Thymus (tissue), 11 donors: ENCODE measurements at regions not wholly inside any gene's neighbourhood (a gene's known extent, or its start where the extent isn't known, plus 50 kb on each side); places are given as distances from the start of the nearest gene placed in this dataset.
"Not testable (repeated sequence)": the region's sequence is repeated elsewhere in the genome, so short reads cannot be mapped to it uniquely, and the experiment has no call there.

Experiments
- DNase-seq, 9 donors: peaks; one replicate each; pipeline ENCODE4 v3.0.0-alpha.2; 2013; ENCODE audit warnings: low spot score in 9 of 9, low read depth in 6 of 9, missing footprints in 1 of 9
- H3K27ac ChIP-seq, 2 donors: one replicate each; pipeline ENCODE4 v1.5.1; 2013; ENCODE audit warnings: control low read depth in 1 of 2, low read depth in 1 of 2, low read length in 1 of 2, mild to moderate bottlenecking in 1 of 2, moderate library complexity in 1 of 2
- H3K27me3 ChIP-seq, 2 donors: one replicate each; pipeline ENCODE4 v1.5.1; 2013; ENCODE audit warnings: low read length in 1 of 2; ENCODE audit not compliant: control insufficient read depth in 2 of 2, insufficient read depth in 1 of 2
- H3K36me3 ChIP-seq, 2 donors: one replicate each; pipeline ENCODE4 v1.5.1; 2013; ENCODE audit warnings: low read length in 1 of 2, mild to moderate bottlenecking in 1 of 2, moderate library complexity in 1 of 2; ENCODE audit not compliant: control insufficient read depth in 2 of 2, insufficient read depth in 2 of 2
- H3K4me1 ChIP-seq, 2 donors: one replicate each; pipeline ENCODE4 v1.5.1; 2013; ENCODE audit warnings: low read length in 2 of 2; ENCODE audit not compliant: control insufficient read depth in 2 of 2, insufficient read depth in 2 of 2
- H3K4me3 ChIP-seq, 2 donors: one replicate each; pipeline ENCODE4 v1.5.1; 2013; ENCODE audit warnings: low read length in 2 of 2, control low read depth in 1 of 2, mild to moderate bottlenecking in 1 of 2
- H3K9me3 ChIP-seq, 2 donors: one replicate each; pipeline ENCODE4 v1.5.1; 2013; ENCODE audit warnings: low read length in 1 of 2, mild to moderate bottlenecking in 1 of 2; ENCODE audit not compliant: control insufficient read depth in 2 of 2, insufficient read depth in 1 of 2
- WGBS: extraction: QIAGEN DNeasy Blood & Tissue Kit; methylation state at CpG from one replicate; pipeline ENCODE4 v1.1.7; 2013; 5-methylcytosine and 5-hydroxymethylcytosine counted together
- donor health status: healthy.

- H3K4me3 ChIP-seq, H3K36me3 ChIP-seq, H3K27me3 ChIP-seq, H3K4me1 ChIP-seq, H3K9me3 ChIP-seq, DNase-seq, H3K27ac ChIP-seq: not testable (repeated sequence)
- 100% methylated on average over 1 of the region's 10 CpGs for WGBS
These were observed 241.6 kb upstream of the POTEB2 start for GRCh38 chr15:21107399-21108381.

DNA sequence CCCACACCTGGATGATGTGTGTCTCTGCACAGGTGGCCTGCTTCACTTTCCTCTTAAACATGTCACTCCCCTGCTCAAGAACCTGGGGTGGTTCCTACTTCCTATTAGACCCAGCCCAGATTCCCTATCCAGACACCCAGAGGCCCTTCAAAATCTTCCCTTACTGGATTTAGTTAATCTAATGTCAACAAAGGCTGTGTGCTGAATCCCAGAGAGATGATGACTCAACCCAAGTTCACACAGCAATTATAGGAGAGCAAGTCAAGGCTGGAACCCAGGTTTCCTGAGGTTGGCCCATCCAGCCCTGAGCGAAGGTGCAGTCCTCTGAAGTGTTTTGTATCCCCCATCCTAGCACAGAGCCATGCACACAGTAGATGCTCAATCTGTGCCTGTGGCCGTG is 230.5 kb upstream of the POTEB2 start:
- H3K27ac ChIP-seq, H3K4me1 ChIP-seq, H3K27me3 ChIP-seq, H3K9me3 ChIP-seq, H3K4me3 ChIP-seq, DNase-seq, H3K36me3 ChIP-seq: not testable (repeated sequence)
- no CpG with 5 or more reads among the region's 2 CpGs for WGBS

GRCh38 chr15:21079544-21079943 is 213.4 kb upstream of the POTEB2 start:
- H3K36me3 ChIP-seq, H3K9me3 ChIP-seq, H3K27ac ChIP-seq, DNase-seq, H3K4me3 ChIP-seq, H3K27me3 ChIP-seq, H3K4me1 ChIP-seq: not testable (repeated sequence)
- no CpG with 5 or more reads among the region's 9 CpGs for WGBS

DNA sequence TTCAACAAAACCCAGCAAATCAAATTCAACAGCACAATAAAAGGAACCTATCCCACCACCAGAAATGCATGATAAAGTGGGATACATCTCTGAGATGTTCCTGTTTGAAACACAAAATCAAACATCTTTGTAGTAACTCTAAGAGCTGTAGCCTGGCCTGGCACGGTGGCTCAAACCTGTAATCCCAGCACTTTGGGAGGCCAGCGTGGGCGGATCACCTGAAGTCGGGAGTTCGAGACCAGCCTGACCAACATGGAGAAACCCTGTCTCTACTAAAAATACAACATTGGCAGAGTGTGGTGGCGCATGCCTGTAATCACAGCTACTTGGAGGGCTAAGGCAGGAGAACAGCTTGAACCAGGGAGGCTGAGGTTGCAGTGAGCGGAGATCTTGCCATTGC is 202.8 kb upstream of the POTEB2 start:
- H3K9me3 ChIP-seq, H3K4me1 ChIP-seq, DNase-seq, H3K27ac ChIP-seq, H3K27me3 ChIP-seq, H3K36me3 ChIP-seq, H3K4me3 ChIP-seq: not testable (repeated sequence)
- 79% methylated on average over 7 of the region's 7 CpGs for WGBS

DNA sequence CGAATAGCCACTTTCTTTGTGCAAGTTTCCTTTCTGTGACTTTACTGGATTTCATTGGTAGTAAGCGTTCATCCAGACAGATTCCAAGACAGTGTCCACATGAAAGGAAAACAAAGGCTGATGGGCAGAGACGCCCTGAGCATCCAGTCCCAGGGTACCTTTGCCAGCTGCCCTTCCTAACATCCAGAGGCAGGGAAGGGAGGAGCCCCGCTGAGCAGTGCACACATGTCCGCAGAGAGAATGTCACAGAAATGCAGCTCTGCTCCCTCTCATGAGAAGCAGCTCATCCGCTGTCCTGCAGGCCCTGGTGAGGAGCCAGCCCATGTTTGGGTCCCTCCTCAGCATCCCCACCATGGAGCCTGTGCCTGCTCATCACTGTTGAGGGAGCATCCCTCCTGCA is 197.4 kb upstream of the POTEB2 start:
- not testable (repeated sequence) for H3K4me3 ChIP-seq, H3K27ac ChIP-seq, DNase-seq, H3K9me3 ChIP-seq, H3K27me3 ChIP-seq, H3K36me3 ChIP-seq, H3K4me1 ChIP-seq
- 73% methylated on average over 6 of the region's 6 CpGs for WGBS

DNA sequence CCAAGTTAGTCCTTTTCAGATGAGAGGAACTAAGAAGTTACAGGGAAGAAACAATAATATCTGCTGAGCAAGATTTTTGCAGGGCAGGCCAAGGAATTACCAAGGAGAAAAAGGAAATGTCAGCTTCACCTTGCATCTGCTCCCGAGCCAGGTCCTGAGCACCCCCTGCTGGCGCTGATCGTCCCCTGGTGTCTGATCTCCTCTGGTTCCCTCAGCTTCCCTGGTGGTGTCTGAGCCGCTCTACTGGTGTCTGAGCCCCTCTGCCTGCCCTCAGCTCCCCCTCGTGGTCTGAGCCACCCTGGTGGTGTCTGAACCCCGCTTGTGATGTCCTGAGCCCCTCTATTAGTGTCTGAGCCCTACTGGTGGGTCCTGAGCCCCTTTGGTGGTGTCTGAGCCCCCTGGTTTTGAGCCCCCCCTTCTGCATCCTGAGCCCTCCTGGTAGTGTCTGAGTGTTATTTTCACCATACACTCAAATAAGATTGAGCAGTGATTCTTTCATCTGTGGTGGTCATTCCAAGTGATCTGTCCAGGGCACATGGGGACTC is 196.6 kb upstream of the POTEB2 start:
- H3K27me3 ChIP-seq, H3K4me3 ChIP-seq, DNase-seq, H3K9me3 ChIP-seq, H3K4me1 ChIP-seq, H3K27ac ChIP-seq, H3K36me3 ChIP-seq: not testable (repeated sequence)
- 59% methylated on average over 5 of the region's 6 CpGs for WGBS

DNA sequence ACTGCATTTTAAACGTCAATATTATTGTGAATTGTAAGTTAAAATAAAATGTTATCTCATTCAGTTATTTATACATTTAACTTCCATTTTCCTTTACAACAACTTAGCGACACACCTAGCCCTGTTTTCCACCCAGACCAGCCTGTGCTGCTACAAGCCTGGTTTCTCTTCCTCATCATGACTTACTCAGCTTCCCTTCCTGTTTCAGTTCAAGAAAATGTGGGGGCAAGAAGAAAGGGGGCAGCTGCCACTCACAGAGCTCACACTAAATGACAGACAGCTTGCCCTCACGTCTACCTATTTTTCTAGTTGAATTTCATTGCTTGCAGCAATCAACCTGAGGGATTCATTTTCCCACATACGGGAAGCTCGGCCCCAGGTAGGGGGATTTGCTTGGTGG is 185.8 kb upstream of the POTEB2 start:
- H3K4me3 ChIP-seq, H3K27me3 ChIP-seq, DNase-seq, H3K9me3 ChIP-seq, H3K27ac ChIP-seq, H3K36me3 ChIP-seq, H3K4me1 ChIP-seq: not testable (repeated sequence)
- no CpG with 5 or more reads among the region's 5 CpGs for WGBS

GRCh38 chr15:21031703-21032102 is 165.6 kb upstream of the POTEB2 start:
- WGBS: no CpG with 5 or more reads among the region's 2 CpGs
- H3K4me3 ChIP-seq, H3K27me3 ChIP-seq, H3K4me1 ChIP-seq, DNase-seq, H3K9me3 ChIP-seq, H3K27ac ChIP-seq, H3K36me3 ChIP-seq: not testable (repeated sequence)

GRCh38 chr15:21029001-21029400 is 162.9 kb upstream of the POTEB2 start:
- not testable (repeated sequence) for H3K4me3 ChIP-seq, H3K4me1 ChIP-seq, H3K9me3 ChIP-seq, DNase-seq, H3K27ac ChIP-seq, H3K36me3 ChIP-seq, H3K27me3 ChIP-seq
- WGBS: no CpG with 5 or more reads among the region's 6 CpGs
